HepG2 (cell line): ENCODE measurements at regions not wholly inside any gene's neighbourhood (a gene's known extent, or its start where the extent isn't known, plus 50 kb on each side); places are given as distances from the start of the nearest gene placed in this dataset.

Experiments used
- FOXO1 ChIP-seq: sonication (generic); formaldehyde crosslinking; IDR thresholded peaks from 2 replicates; pipeline ENCODE4 v1.4.0; 2020; ENCODE audit warnings: missing genetic modification reagents
- MBNL3 ChIP-seq: fragments of 250-450 bp; sonication (Bioruptor Pico); conservative IDR thresholded peaks from 2 replicates; pipeline ENCODE4 v1.8.0; 2022; ENCODE audit warnings: mild to moderate bottlenecking, inconsistent platforms
- NPAS2 ChIP-seq: sonication (generic); formaldehyde crosslinking; IDR thresholded peaks from 2 replicates; pipeline ENCODE4 v1.8.0; 2022; ENCODE audit warnings: mild to moderate bottlenecking, missing genetic modification reagents, borderline replicate concordance
- PHB2 ChIP-seq: fragments of 450-650 bp; IDR thresholded peaks from 2 replicates; pipeline ENCODE4 v1.6.1; 2018; ENCODE audit not compliant: partially characterized antibody
- SMAD9 ChIP-seq: sonication (generic); formaldehyde crosslinking; IDR thresholded peaks from 2 replicates; pipeline ENCODE4 v1.5.1; 2020; ENCODE audit warnings: mild to moderate bottlenecking, missing genetic modification reagents
- SMARCC2 ChIP-seq: fragments of 450-650 bp; IDR thresholded peaks from 2 replicates; pipeline ENCODE4 v1.6.1; 2017; ENCODE audit warnings: antibody characterized with exemption, mild to moderate bottlenecking
- ZFP62 ChIP-seq: sonication (generic); formaldehyde crosslinking; IDR thresholded peaks from 2 replicates; pipeline ENCODE4 v1.4.0; 2020; ENCODE audit warnings: missing genetic modification reagents
- TF ChIP-seq, protein P1 (sequence below), 2 experiments: sonication (generic) in 1 of 2; formaldehyde crosslinking in 1 of 2; IDR thresholded peaks; 2 replicates each; pipeline versions ENCODE4 v1.6.1 to v1.9.0; 2014 to 2022; ENCODE audit warnings: antibody characterized with exemption in 1 of 2, borderline replicate concordance in 1 of 2, inconsistent platforms in 1 of 2, low read depth in 1 of 2, missing genetic modification reagents in 1 of 2
- TF ChIP-seq, protein P2 (sequence below): sonication (generic); formaldehyde crosslinking; conservative IDR thresholded peaks from 2 replicates; pipeline ENCODE4 v1.4.0; 2020; ENCODE audit warnings: missing genetic modification reagents
- TF ChIP-seq, protein P3 (sequence below): sonication (generic); formaldehyde crosslinking; IDR thresholded peaks from 2 replicates; pipeline ENCODE4 v1.4.0; 2020; ENCODE audit warnings: missing genetic modification reagents

DNA sequence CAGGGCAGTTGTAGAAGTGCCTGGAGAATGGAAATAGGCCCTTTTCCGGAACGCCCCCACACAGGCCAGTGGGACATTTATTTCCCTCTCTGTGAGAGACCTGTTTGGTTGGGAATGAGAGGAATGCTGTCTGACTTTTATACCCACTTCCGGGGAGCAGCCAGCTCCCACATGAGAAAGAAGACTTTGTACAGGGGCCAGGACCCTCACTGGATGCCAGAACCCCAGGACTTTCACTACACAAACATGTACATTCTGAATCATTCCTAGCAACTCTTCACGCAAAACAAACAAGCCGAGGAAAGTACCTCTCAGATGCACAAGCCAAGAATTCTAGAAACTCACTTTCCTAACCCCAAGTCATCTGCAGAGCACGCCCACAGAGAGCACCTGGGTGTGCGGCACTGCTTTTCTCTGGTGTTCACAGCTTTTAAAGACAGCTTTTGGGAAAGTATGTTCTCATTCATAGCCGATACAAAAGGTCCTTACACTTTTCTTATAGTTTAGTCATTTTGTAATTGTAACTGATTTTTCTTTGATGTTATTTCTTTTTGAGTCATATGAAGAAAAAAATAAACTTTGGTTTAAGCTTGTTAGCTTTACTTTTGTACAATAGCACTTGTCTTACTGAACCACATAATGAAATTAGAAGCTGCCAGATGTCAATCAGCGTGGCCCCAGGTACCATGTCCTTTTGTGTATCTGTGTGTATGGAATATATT is 856.1 kb upstream of the ID2 start (continued):
- TF ChIP-seq, protein P1, sequence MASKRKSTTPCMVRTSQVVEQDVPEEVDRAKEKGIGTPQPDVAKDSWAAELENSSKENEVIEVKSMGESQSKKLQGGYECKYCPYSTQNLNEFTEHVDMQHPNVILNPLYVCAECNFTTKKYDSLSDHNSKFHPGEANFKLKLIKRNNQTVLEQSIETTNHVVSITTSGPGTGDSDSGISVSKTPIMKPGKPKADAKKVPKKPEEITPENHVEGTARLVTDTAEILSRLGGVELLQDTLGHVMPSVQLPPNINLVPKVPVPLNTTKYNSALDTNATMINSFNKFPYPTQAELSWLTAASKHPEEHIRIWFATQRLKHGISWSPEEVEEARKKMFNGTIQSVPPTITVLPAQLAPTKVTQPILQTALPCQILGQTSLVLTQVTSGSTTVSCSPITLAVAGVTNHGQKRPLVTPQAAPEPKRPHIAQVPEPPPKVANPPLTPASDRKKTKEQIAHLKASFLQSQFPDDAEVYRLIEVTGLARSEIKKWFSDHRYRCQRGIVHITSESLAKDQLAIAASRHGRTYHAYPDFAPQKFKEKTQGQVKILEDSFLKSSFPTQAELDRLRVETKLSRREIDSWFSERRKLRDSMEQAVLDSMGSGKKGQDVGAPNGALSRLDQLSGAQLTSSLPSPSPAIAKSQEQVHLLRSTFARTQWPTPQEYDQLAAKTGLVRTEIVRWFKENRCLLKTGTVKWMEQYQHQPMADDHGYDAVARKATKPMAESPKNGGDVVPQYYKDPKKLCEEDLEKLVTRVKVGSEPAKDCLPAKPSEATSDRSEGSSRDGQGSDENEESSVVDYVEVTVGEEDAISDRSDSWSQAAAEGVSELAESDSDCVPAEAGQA (IDR thresholded peaks at IDR 0.05; ENCODE audit: low read depth) = no peak
- TF ChIP-seq, protein P1 (CRISPR knock-in tag; IDR thresholded peaks at IDR 0.05; ENCODE audit: borderline replicate concordance) = no peak
- TF ChIP-seq FOXO1 (CRISPR knock-in tag) (peak; percentile 35; the same call in 1 of the 2 replicates), PHB2 (no peak), NPAS2 (no peak), SMAD9 (CRISPR knock-in tag) (no peak), SMARCC2 (no peak), ZFP62 (CRISPR knock-in tag) (no peak), MBNL3 (CRISPR knock-in tag) (no peak)
- TF ChIP-seq, protein P2, sequence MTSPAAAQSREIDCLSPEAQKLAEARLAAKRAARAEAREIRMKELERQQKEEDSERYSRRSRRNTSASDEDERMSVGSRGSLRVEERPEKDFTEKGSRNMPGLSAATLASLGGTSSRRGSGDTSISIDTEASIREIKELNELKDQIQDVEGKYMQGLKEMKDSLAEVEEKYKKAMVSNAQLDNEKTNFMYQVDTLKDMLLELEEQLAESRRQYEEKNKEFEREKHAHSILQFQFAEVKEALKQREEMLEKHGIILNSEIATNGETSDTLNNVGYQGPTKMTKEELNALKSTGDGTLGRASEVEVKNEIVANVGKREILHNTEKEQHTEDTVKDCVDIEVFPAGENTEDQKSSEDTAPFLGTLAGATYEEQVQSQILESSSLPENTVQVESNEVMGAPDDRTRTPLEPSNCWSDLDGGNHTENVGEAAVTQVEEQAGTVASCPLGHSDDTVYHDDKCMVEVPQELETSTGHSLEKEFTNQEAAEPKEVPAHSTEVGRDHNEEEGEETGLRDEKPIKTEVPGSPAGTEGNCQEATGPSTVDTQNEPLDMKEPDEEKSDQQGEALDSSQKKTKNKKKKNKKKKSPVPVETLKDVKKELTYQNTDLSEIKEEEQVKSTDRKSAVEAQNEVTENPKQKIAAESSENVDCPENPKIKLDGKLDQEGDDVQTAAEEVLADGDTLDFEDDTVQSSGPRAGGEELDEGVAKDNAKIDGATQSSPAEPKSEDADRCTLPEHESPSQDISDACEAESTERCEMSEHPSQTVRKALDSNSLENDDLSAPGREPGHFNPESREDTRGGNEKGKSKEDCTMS (CRISPR knock-in tag) = no peak
- TF ChIP-seq, protein P3, sequence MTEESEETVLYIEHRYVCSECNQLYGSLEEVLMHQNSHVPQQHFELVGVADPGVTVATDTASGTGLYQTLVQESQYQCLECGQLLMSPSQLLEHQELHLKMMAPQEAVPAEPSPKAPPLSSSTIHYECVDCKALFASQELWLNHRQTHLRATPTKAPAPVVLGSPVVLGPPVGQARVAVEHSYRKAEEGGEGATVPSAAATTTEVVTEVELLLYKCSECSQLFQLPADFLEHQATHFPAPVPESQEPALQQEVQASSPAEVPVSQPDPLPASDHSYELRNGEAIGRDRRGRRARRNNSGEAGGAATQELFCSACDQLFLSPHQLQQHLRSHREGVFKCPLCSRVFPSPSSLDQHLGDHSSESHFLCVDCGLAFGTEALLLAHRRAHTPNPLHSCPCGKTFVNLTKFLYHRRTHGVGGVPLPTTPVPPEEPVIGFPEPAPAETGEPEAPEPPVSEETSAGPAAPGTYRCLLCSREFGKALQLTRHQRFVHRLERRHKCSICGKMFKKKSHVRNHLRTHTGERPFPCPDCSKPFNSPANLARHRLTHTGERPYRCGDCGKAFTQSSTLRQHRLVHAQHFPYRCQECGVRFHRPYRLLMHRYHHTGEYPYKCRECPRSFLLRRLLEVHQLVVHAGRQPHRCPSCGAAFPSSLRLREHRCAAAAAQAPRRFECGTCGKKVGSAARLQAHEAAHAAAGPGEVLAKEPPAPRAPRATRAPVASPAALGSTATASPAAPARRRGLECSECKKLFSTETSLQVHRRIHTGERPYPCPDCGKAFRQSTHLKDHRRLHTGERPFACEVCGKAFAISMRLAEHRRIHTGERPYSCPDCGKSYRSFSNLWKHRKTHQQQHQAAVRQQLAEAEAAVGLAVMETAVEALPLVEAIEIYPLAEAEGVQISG (CRISPR knock-in tag) = 0 out of 2 replicates have a peak, but pooled peaks have one; percentile 13
